Endodermal cell (in vitro differentiated cells): ENCODE measurements at regions not wholly inside any gene's neighbourhood (a gene's known extent, or its start where the extent isn't known, plus 50 kb on each side); places are given as distances from the start of the nearest gene placed in this dataset.

ENCODE experiments used
- DNase-seq: peaks from one replicate; pipeline ENCODE4 v3.0.0-alpha.2; 2017
- H3K27ac ChIP-seq: 2 replicates; pipeline ENCODE4 v1.5.1; 2013; ENCODE audit warnings: mild to moderate bottlenecking, low read depth, low read length, moderate library complexity
- H3K27me3 ChIP-seq: 2 replicates; pipeline ENCODE4 v1.6.1; 2013; ENCODE audit warnings: mild to moderate bottlenecking, low read length, moderate library complexity; ENCODE audit not compliant: insufficient read depth, control insufficient read depth, poor library complexity, severe bottlenecking
- H3K36me3 ChIP-seq: 2 replicates; pipeline ENCODE4 v1.7.0; 2013; ENCODE audit warnings: mild to moderate bottlenecking, low read length, moderate library complexity; ENCODE audit not compliant: control insufficient read depth, insufficient read depth
- H3K4me1 ChIP-seq: one replicate; pipeline ENCODE4 v1.7.0; 2013; ENCODE audit warnings: low read length; ENCODE audit not compliant: control insufficient read depth, insufficient read depth
- H3K4me3 ChIP-seq: 2 replicates; pipeline ENCODE4 v1.5.1; 2013; ENCODE audit warnings: mild to moderate bottlenecking, low read length, moderate library complexity
- H3K9ac ChIP-seq: 2 replicates; pipeline ENCODE4 v1.6.1; 2013; ENCODE audit warnings: mild to moderate bottlenecking, low read length, moderate library complexity; ENCODE audit not compliant: poor library complexity, severe bottlenecking; ENCODE audit errors: extremely low read depth
- H3K9me3 ChIP-seq: 2 replicates; pipeline ENCODE4 v1.6.1; 2013; ENCODE audit warnings: mild to moderate bottlenecking, low read length, moderate library complexity; ENCODE audit not compliant: control insufficient read depth
- H3K27ac Mint-ChIP-seq: 2 replicates; pipeline ENCODE4 v1.8.0; 2020; ENCODE audit warnings: mixed read lengths
- H3K27me3 Mint-ChIP-seq: 2 replicates; pipeline ENCODE4 v1.8.0; 2021; ENCODE audit warnings: mild to moderate bottlenecking, mixed read lengths; ENCODE audit not compliant: insufficient read depth
- H3K36me3 Mint-ChIP-seq: 2 replicates; pipeline ENCODE4 v1.8.0; 2020; ENCODE audit warnings: low read depth, mixed read lengths
- H3K4me1 Mint-ChIP-seq: 2 replicates; pipeline ENCODE4 v1.8.0; 2020; ENCODE audit warnings: mixed read lengths
- H3K4me3 Mint-ChIP-seq: 2 replicates; pipeline ENCODE4 v1.8.0; 2020; ENCODE audit warnings: mild to moderate bottlenecking, moderate library complexity, mixed read lengths
- H3K9me3 Mint-ChIP-seq: 2 replicates; pipeline ENCODE4 v1.8.0; 2020; ENCODE audit warnings: mild to moderate bottlenecking, mixed read lengths
- WGBS, 2 experiments: methylation state at CpG; one replicate each; pipeline versions ENCODE4 v1.1.5 to v1.1.7; 2013; ENCODE audit warnings: missing lambda C conversion rate in 2 of 2, mixed read lengths in 1 of 2; ENCODE audit not compliant: insufficient coverage in 1 of 2, insufficient read length in 1 of 2; 5-methylcytosine and 5-hydroxymethylcytosine counted together
- TF ChIP-seq, protein P1 (sequence below): fragments of 200-600 bp; sonication (generic); conservative IDR thresholded peaks from 2 replicates; pipeline ENCODE4 v1.5.0; 2021; ENCODE audit warnings: antibody characterized with exemption, mild to moderate bottlenecking

DNA sequence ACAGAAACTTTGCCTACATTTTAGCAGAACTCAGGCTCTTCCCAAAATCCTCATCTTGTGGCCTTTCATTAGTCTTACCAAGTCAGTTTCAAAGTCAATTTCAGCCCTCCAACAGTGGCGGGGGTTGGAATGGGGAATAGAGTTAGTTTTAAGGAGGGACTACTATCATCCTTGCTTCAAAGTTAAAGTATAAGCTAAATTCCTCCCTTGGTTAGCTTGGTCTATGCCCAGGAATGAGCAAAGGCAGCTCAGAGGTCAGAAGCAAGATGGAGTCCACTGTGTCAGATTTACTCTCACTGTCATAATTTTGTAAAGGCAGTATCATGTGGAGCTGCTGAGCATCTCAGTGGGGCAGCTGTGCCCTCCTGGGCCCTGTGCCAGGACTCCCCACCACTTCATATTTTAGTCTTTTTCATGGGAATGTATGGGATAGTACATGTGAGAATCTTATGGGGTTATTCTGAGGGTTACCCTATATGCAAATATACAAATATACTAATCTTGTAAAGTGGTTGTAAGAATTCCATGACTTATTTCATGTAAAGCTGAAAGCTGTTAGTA lies 145.2 kb upstream of the MMADHC start:
- no peak overlapping the region for H3K4me3 Mint-ChIP-seq
- H3K27me3 ChIP-seq: no peaks in the 10 kb centered on the region
- no peaks in the 10 kb centered on the region for H3K36me3 Mint-ChIP-seq
- H3K27ac Mint-ChIP-seq: no peak overlapping the region
- H3K36me3 ChIP-seq: no peaks in the 10 kb centered on the region
- H3K27me3 Mint-ChIP-seq: no peaks in the 10 kb centered on the region
- peaks cover 12% of the 10 kb centered on the region for H3K9me3 ChIP-seq
- TF ChIP-seq, protein P1, sequence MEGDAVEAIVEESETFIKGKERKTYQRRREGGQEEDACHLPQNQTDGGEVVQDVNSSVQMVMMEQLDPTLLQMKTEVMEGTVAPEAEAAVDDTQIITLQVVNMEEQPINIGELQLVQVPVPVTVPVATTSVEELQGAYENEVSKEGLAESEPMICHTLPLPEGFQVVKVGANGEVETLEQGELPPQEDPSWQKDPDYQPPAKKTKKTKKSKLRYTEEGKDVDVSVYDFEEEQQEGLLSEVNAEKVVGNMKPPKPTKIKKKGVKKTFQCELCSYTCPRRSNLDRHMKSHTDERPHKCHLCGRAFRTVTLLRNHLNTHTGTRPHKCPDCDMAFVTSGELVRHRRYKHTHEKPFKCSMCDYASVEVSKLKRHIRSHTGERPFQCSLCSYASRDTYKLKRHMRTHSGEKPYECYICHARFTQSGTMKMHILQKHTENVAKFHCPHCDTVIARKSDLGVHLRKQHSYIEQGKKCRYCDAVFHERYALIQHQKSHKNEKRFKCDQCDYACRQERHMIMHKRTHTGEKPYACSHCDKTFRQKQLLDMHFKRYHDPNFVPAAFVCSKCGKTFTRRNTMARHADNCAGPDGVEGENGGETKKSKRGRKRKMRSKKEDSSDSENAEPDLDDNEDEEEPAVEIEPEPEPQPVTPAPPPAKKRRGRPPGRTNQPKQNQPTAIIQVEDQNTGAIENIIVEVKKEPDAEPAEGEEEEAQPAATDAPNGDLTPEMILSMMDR: no peak
- H3K9me3 Mint-ChIP-seq: peaks cover 6% of the 10 kb centered on the region
- no peak overlapping the region for H3K27ac ChIP-seq
- DNase-seq: no peak
- H3K4me1 Mint-ChIP-seq: peaks cover 9% of the 10 kb centered on the region
- WGBS, 2 experiments: 90% methylated on average over 1 of the region's 1 CpG; no CpG with 5 or more reads in 1 of the 2 experiments
- H3K4me3 ChIP-seq: no peak overlapping the region
- peaks cover 4% of the 10 kb centered on the region for H3K4me1 ChIP-seq
- H3K9ac ChIP-seq: no peak overlapping the region

DNA sequence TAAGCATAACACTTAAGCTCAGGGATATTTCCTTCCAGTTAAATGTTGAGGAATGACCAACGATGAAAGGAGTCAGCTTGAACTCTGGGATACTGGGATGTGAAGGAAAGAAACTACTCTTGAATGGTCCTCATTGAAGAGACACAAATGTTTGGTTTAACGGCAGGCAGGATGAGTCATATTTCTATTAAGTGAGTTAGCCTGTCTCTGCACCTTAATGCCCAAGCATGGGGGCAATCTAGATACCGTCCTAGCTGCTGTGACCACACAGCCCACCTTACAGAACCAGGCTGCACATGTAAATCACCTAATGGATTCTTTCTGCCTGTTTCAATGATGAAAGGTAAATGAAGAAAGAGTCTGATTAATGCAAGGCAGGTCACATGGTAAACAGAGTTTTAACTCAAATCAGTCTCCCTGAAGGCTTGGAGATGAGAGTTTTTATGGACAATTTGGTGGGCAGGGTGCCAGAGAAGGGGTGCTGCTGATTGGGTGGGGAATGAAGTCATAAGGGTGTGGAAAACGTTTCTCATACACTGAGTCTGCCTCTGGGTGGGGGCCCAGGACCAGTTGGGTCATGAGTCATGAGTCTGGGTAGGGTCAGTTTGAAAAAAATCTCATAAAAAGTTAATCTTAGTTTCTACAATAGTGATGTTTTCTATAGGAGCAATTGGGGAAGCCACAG lies 144.6 kb upstream of the MMADHC start:
- DNase-seq: no peak
- TF ChIP-seq, protein P1: no peak
- peaks cover 9% of the 10 kb centered on the region for H3K4me1 Mint-ChIP-seq
- Histone ChIP-seq H3K36me3 (no peaks in the 10 kb centered on the region), H3K27ac (no peak overlapping the region), H3K4me1 (peaks cover 4% of the 10 kb centered on the region), H3K9me3 (peaks cover 12% of the 10 kb centered on the region), H3K9ac (no peak overlapping the region), H3K4me3 (no peak overlapping the region), H3K27me3 (no peaks in the 10 kb centered on the region)
- H3K4me3 Mint-ChIP-seq: no peak overlapping the region
- H3K9me3 Mint-ChIP-seq: peaks cover 6% of the 10 kb centered on the region
- no peaks in the 10 kb centered on the region for H3K27me3 Mint-ChIP-seq
- H3K27ac Mint-ChIP-seq: no peak overlapping the region
- 90% methylated on average over 4 of the region's 4 CpGs for WGBS, 2 experiments
- no peaks in the 10 kb centered on the region for H3K36me3 Mint-ChIP-seq

DNA sequence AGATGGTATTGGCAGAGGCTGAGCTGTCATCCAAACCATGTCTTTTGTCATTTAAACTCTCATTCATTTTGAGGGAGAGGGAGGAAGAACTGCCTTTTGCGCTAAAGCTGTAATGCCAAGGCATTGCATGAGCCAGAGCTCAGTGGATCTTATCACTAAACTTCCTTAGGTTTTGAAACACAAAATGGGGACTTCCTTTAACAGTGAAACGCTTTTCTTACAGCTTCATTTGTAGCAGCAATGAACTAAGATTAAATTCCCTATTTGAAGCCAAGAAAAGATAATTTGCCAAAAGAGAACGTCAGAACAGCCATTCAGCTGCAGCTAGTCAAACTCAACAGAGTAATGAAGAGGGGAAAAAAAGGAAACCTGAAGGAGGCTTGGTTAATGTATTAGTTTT lies 143.5 kb upstream of the MMADHC start:
- no peak overlapping the region for H3K4me3 Mint-ChIP-seq
- Histone ChIP-seq H3K4me1 (peaks cover 4% of the 10 kb centered on the region), H3K36me3 (no peaks in the 10 kb centered on the region), H3K27ac (no peak overlapping the region), H3K9ac (no peak overlapping the region), H3K4me3 (no peak overlapping the region), H3K27me3 (no peaks in the 10 kb centered on the region), H3K9me3 (peaks cover 12% of the 10 kb centered on the region)
- WGBS, 2 experiments: 78 to 87% methylated on average over 2 to 3 of the region's 3 CpGs
- DNase-seq: no peak
- H3K36me3 Mint-ChIP-seq: no peaks in the 10 kb centered on the region
- peaks cover 6% of the 10 kb centered on the region for H3K9me3 Mint-ChIP-seq
- no peaks in the 10 kb centered on the region for H3K27me3 Mint-ChIP-seq
- TF ChIP-seq, protein P1: no peak
- H3K27ac Mint-ChIP-seq: no peak overlapping the region
- H3K4me1 Mint-ChIP-seq: peaks cover 9% of the 10 kb centered on the region
